ENCODE measurements at regions not wholly inside any gene's neighbourhood (a gene's known extent, or its start where the extent isn't known, plus 50 kb on each side); places are given as distances from the start of the nearest gene placed in this dataset.

GRCh38 chr5:128687930-128688329 lies 149.9 kb upstream of the FBN2 start:
- TF ChIP-seq POLR2A (IDR thresholded peaks at IDR 0.05) (no peak), CTCF (IDR thresholded peaks at IDR 0.05) (no peak), EP300 (IDR thresholded peaks at IDR 0.05) (no peak), POLR2AphosphoS5 (IDR thresholded peaks at IDR 0.05) (no peak)
